ENCODE measurements at regions not wholly inside any gene's neighbourhood (a gene's known extent, or its start where the extent isn't known, plus 50 kb on each side); places are given as distances from the start of the nearest gene placed in this dataset.

DNA sequence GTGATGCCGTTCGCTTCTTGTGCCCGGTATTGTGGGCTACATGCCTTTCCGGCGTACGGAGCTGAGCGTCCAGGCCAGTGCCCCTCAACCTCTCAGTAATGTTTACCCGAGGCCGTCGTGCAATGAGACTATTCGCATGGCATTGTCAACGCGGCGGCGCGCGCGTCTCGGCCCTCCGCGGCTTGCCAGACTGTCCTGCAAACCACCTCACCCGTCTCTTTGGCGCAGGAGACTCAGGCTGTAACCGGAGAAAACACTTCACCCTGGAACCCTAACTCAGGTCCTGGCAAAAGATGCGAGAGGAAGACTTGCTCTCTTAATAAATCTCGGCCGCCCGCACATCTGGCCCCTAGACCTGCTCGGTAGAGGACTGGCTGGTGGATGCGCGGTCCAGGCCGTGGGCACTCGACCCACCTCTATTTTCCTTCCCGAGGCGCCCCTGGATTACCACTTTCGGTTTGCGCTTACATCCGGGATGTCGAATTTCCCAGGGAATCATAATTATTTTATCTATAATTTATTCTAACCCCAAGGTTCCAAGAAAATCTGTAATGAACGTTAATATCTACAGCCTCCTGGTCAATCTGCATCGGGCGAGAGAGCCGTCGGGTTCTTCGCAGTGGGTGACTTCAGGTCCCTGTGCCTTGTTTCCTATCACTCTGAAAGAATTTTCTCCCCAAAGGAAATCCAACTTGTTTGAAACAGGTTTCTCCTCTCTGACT, 71.8 kb upstream of the POLG start:
- Histone ChIP-seq H3K9me3 (ENCODE audit: insufficient read depth, low read length) (no peaks in the 10 kb centered on the region), H3K4me1 (ENCODE audit: low read length) (peaks cover 13% of the 10 kb centered on the region), H3K9ac (ENCODE audit: low read length) (no peak overlapping the region), H3K4me2 (ENCODE audit: low read length) (no peak overlapping the region), H3K27me3 (ENCODE audit: low read depth, low read length) (no peaks in the 10 kb centered on the region), H3K4me3 (ENCODE audit: low read length) (no peak overlapping the region), H2AFZ (ENCODE audit: low read depth, low read length) (no peak overlapping the region), H3K79me2 (ENCODE audit: low read length) (no peaks in the 10 kb centered on the region), H3K36me3 (replicated peaks; ENCODE audit: low read depth, low read length) (no peaks in the 10 kb centered on the region), H3K27ac (ENCODE audit: low read length) (no peak overlapping the region), H4K20me1 (ENCODE audit: insufficient read depth, low read length) (no peaks in the 10 kb centered on the region)
- TF ChIP-seq EZH2phosphoT487 (IDR thresholded peaks at IDR 0.05; ENCODE audit: low read depth) (no peak), CTCF (IDR thresholded peaks at IDR 0.05; ENCODE audit: low read depth, low read length) (no peak)

DNA sequence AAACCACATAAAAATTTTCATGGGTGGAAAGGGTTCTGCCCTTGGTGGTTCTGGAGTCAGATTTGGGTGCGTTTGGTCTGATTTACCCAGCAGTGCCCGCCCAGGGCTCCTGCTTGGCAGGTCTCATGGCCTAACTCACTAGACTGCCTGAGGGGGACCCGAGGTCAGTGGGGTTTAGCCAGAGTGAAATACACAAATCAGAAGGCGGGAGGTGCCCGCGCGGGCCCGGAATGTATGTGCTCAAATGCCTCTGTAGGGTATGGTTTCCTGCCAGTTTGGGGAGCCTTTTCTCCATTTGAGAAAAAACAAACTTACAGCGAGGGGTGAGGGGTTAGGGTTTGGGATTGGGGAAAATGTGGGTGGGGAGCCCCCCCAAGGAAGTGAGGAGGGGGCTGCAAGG, 70.9 kb upstream of the POLG start:
- Histone ChIP-seq H3K4me3 (ENCODE audit: low read length) (no peak overlapping the region), H3K79me2 (ENCODE audit: low read length) (no peaks in the 10 kb centered on the region), H4K20me1 (ENCODE audit: insufficient read depth, low read length) (no peaks in the 10 kb centered on the region), H3K4me1 (ENCODE audit: low read length) (peaks cover 15% of the 10 kb centered on the region), H3K27me3 (ENCODE audit: low read depth, low read length) (no peaks in the 10 kb centered on the region), H3K9ac (ENCODE audit: low read length) (no peak overlapping the region), H3K9me3 (ENCODE audit: insufficient read depth, low read length) (no peaks in the 10 kb centered on the region), H2AFZ (ENCODE audit: low read depth, low read length) (no peak overlapping the region), H3K4me2 (ENCODE audit: low read length) (no peak overlapping the region), H3K27ac (ENCODE audit: low read length) (no peak overlapping the region), H3K36me3 (replicated peaks; ENCODE audit: low read depth, low read length) (no peaks in the 10 kb centered on the region)
- TF ChIP-seq EZH2phosphoT487 (IDR thresholded peaks at IDR 0.05; ENCODE audit: low read depth) (no peak), CTCF (IDR thresholded peaks at IDR 0.05; ENCODE audit: low read depth, low read length) (no peak)

DNA sequence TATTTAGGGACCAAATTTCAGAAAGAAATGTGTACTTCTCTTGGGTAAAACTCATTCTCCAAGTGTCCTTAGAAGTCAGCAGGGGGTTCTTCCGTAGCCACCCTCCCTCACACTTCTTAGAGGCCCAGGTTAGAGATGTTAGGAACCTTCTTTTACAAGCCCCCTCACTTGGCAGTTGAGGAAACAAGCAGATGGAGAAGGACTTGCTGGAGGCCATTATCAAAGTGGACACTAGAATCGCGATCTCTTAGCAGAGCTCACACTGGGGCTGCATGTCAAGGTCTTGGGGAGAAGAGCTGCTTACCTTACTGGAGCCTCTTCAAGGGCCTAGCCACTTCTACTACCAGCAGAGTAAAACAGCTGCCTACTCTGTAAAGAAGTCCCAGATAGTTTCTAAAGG, 69.4 kb upstream of the POLG start:
- H3K27me3 ChIP-seq (ENCODE audit: low read depth, low read length), result no peaks in the 10 kb centered on the region
- TF ChIP-seq CTCF (IDR thresholded peaks at IDR 0.05; ENCODE audit: low read depth, low read length), result no peak
- no peak for TF ChIP-seq EZH2phosphoT487 (IDR thresholded peaks at IDR 0.05; ENCODE audit: low read depth)

GRCh38 chr15:89402518-89402805, 67.8 kb upstream of the POLG start:
- no peak overlapping the region for H3K4me3 ChIP-seq (ENCODE audit: low read length)
- H4K20me1 ChIP-seq (ENCODE audit: insufficient read depth, low read length), result no peaks in the 10 kb centered on the region
- H3K27ac ChIP-seq (ENCODE audit: low read length), result no peak overlapping the region
- H3K4me2 ChIP-seq (ENCODE audit: low read length), result no peak overlapping the region
- H3K79me2 ChIP-seq (ENCODE audit: low read length), result no peaks in the 10 kb centered on the region
- H3K36me3 ChIP-seq (replicated peaks; ENCODE audit: low read depth, low read length), result no peaks in the 10 kb centered on the region
- H3K27me3 ChIP-seq (ENCODE audit: low read depth, low read length), result no peaks in the 10 kb centered on the region
- peaks cover 15% of the 10 kb centered on the region for H3K4me1 ChIP-seq (ENCODE audit: low read length)
- TF ChIP-seq CTCF (IDR thresholded peaks at IDR 0.05; ENCODE audit: low read depth, low read length) (no peak), EZH2phosphoT487 (IDR thresholded peaks at IDR 0.05; ENCODE audit: low read depth) (no peak)
- H3K9ac ChIP-seq (ENCODE audit: low read length), result no peak overlapping the region
- no peak overlapping the region for H2AFZ ChIP-seq (ENCODE audit: low read depth, low read length)
- no peaks in the 10 kb centered on the region for H3K9me3 ChIP-seq (ENCODE audit: insufficient read depth, low read length)

More for the DNA sequence above, 69.4 kb upstream of the POLG start:
- no peaks in the 10 kb centered on the region for H4K20me1 ChIP-seq (ENCODE audit: insufficient read depth, low read length)
- peaks cover 15% of the 10 kb centered on the region for H3K4me1 ChIP-seq (ENCODE audit: low read length)
- H2AFZ ChIP-seq (ENCODE audit: low read depth, low read length), result no peak overlapping the region
- H3K36me3 ChIP-seq (replicated peaks; ENCODE audit: low read depth, low read length), result no peaks in the 10 kb centered on the region
- H3K9me3 ChIP-seq (ENCODE audit: insufficient read depth, low read length), result no peaks in the 10 kb centered on the region
- H3K9ac ChIP-seq (ENCODE audit: low read length), result no peak overlapping the region
- no peak overlapping the region for H3K27ac ChIP-seq (ENCODE audit: low read length)
- H3K4me2 ChIP-seq (ENCODE audit: low read length), result no peak overlapping the region
- no peak overlapping the region for H3K4me3 ChIP-seq (ENCODE audit: low read length)
- no peaks in the 10 kb centered on the region for H3K79me2 ChIP-seq (ENCODE audit: low read length)

Measured in OCI-LY3 (cell line).